DND-41 (cell line): ENCODE measurements at regions not wholly inside any gene's neighbourhood (a gene's known extent, or its start where the extent isn't known, plus 50 kb on each side); places are given as distances from the start of the nearest gene placed in this dataset.

Source experiments
- ATAC-seq: fragments of 200-7000 bp; cut with Tn5 transposase; 3 replicates; pipeline ENCODE4 v1.9.1; 2021; ENCODE audit warnings: low read depth; ENCODE audit not compliant: insufficient read depth
- DNase-seq: peaks from one replicate; pipeline ENCODE4 v3.0.0-alpha.2; 2020
- H2AFZ ChIP-seq: 2 replicates; pipeline ENCODE4 v1.6.0; 2012; ENCODE audit warnings: low read depth, low read length
- H3K27ac ChIP-seq: 2 replicates; pipeline ENCODE4 v1.5.1; 2012; ENCODE audit warnings: low read length, inconsistent platforms
- H3K27me3 ChIP-seq: fragments of 200-600 bp; sonication (generic); 2 replicates; pipeline ENCODE4 v1.6.0; 2012; ENCODE audit warnings: low read length, mild to moderate bottlenecking, inconsistent platforms; ENCODE audit not compliant: insufficient read depth, poor library complexity
- H3K36me3 ChIP-seq: 2 replicates; pipeline ENCODE4 v1.5.1; 2012; ENCODE audit warnings: low read length, inconsistent platforms; ENCODE audit not compliant: insufficient read depth
- H3K4me1 ChIP-seq: 2 replicates; pipeline ENCODE4 v1.5.1; 2012; ENCODE audit warnings: mild to moderate bottlenecking, low read length; ENCODE audit not compliant: insufficient read depth
- H3K4me2 ChIP-seq: 2 replicates; pipeline ENCODE4 v1.6.0; 2012; ENCODE audit warnings: mild to moderate bottlenecking, moderate library complexity, low read length, inconsistent platforms; ENCODE audit not compliant: insufficient read depth
- H3K4me3 ChIP-seq, 2 experiments: fragments of 200-600 bp in 1 of 2; shearing (Covaris generic) in 1 of 2; 2 replicates each; pipeline ENCODE4 v1.5.1; 2012 to 2016; ENCODE audit warnings: inconsistent platforms in 2 of 2, low read length in 2 of 2, mild to moderate bottlenecking in 2 of 2, low read depth in 1 of 2, moderate library complexity in 1 of 2
- H3K79me2 ChIP-seq: 2 replicates; pipeline ENCODE4 v1.6.0; 2012; ENCODE audit warnings: low read length, inconsistent platforms; ENCODE audit not compliant: insufficient read depth
- H3K9ac ChIP-seq: 2 replicates; pipeline ENCODE4 v1.6.0; 2012; ENCODE audit warnings: low read depth, mild to moderate bottlenecking, inconsistent platforms, low read length, moderate library complexity
- H3K9me3 ChIP-seq: 2 replicates; pipeline ENCODE4 v1.5.1; 2012; ENCODE audit warnings: low read length, moderate library complexity, mild to moderate bottlenecking, inconsistent platforms; ENCODE audit not compliant: insufficient read depth, severe bottlenecking
- H4K20me1 ChIP-seq: 2 replicates; pipeline ENCODE4 v1.6.0; 2012; ENCODE audit warnings: low read length; ENCODE audit not compliant: insufficient read depth
- EZH2 ChIP-seq: IDR thresholded peaks from 3 replicates; pipeline ENCODE4 v1.6.1; 2012; ENCODE audit warnings: borderline replicate concordance, low read depth, mild to moderate bottlenecking, moderate library complexity, low read length, inconsistent platforms; ENCODE audit not compliant: severe bottlenecking
- TF ChIP-seq, protein P1 (sequence below): IDR thresholded peaks from 2 replicates; pipeline ENCODE4 v1.5.1; 2012; ENCODE audit warnings: borderline replicate concordance, low read length, moderate library complexity, mild to moderate bottlenecking; ENCODE audit not compliant: poor library complexity, severe bottlenecking; ENCODE audit errors: extremely low read depth

DNA sequence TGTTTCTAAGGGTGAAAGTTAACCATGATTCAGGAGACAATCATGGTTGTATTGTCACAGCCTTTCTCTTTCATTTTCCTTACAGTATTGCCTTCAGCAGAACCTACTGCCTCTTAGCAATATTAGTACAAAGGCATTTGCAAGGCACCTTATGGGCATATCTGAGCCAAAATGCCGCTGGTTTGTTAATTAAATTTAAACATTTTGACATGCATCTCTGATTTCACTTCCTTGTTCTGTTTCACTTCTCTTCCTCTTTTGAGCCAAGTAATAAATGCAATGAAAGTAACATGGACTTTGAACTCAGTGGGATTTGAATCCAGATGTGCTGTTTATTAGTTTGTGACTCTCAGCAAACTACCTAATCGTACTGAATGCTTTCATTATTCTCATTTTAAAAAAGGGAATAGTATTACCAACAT is 467.4 kb upstream of the CITED2 start:
- ATAC-seq (no peak), DNase-seq (no peak)
- Histone ChIP-seq H3K9ac (no peak overlapping the region), H3K27me3 (no peaks in the 10 kb centered on the region), H2AFZ (no peak overlapping the region), H3K36me3 (no peaks in the 10 kb centered on the region), H3K79me2 (no peaks in the 10 kb centered on the region), H3K9me3 (no peaks in the 10 kb centered on the region), H3K27ac (no peak overlapping the region), H4K20me1 (no peaks in the 10 kb centered on the region), H3K4me2 (no peak overlapping the region), H3K4me3 (no peak overlapping the region), H3K4me1 (no peaks in the 10 kb centered on the region)
- TF ChIP-seq, protein P1, sequence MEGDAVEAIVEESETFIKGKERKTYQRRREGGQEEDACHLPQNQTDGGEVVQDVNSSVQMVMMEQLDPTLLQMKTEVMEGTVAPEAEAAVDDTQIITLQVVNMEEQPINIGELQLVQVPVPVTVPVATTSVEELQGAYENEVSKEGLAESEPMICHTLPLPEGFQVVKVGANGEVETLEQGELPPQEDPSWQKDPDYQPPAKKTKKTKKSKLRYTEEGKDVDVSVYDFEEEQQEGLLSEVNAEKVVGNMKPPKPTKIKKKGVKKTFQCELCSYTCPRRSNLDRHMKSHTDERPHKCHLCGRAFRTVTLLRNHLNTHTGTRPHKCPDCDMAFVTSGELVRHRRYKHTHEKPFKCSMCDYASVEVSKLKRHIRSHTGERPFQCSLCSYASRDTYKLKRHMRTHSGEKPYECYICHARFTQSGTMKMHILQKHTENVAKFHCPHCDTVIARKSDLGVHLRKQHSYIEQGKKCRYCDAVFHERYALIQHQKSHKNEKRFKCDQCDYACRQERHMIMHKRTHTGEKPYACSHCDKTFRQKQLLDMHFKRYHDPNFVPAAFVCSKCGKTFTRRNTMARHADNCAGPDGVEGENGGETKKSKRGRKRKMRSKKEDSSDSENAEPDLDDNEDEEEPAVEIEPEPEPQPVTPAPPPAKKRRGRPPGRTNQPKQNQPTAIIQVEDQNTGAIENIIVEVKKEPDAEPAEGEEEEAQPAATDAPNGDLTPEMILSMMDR: no peak
- no peak for TF ChIP-seq EZH2

DNA sequence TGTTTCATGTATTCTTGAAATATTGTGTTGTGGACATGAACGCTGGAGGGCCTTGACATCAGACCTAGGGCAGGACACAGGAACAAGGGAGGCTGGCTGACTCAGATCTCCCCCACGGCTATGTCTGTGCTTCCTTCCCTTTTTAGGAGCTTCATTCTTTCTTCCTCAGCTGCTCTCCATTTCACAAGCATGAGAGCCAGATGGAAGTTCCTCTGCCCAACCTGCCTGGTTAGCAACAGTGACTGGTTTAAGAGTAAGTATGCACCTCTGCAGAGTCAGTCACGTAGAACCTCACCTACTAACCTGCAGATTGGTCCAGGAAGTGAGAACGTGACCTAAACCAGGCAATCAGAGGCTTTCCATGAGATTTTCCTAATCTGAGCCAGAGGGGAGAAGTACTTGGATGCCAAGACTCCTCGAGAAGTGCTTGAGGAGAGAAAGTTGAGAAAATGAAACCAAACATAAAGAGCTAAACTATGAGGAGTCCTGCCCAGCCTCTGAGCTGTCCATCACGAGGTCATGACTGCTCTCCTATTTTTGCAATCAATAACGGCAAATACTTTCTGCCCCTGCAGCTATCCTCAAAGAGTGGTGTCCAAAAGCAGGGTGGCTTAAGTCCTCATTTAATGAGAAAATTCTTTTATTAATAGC is 465.2 kb upstream of the CITED2 start:
- Histone ChIP-seq H3K79me2 (no peaks in the 10 kb centered on the region), H3K9ac (no peak overlapping the region), H3K9me3 (no peaks in the 10 kb centered on the region), H3K36me3 (no peaks in the 10 kb centered on the region), H3K4me1 (no peaks in the 10 kb centered on the region), H3K27ac (no peak overlapping the region), H4K20me1 (no peaks in the 10 kb centered on the region), H3K4me2 (no peak overlapping the region), H3K27me3 (no peaks in the 10 kb centered on the region), H2AFZ (no peak overlapping the region), H3K4me3 (no peak overlapping the region)
- DNase-seq: no peak
- TF ChIP-seq EZH2: no peak
- no peak for ATAC-seq

DNA sequence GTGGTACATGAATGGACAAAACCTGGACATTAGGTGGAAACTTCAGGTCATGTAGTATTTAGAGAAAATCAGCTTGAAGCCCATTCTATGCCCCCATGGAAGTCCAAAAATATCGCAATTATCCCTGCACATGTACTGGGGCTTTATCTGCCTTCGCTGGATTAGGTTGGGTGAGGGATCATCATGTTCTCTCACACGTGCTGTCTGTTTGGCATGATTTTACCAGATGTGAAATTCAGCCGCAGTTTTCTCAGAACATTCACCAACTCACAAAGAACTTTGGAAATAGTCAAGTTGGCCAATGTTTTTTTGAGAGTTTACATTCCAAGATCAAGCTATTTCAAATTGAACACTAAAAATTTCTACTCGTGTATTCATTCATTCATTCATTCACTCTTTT is 459.8 kb upstream of the CITED2 start:
- TF ChIP-seq, protein P1: no peak
- TF ChIP-seq EZH2: no peak
- no peak for ATAC-seq
- no peak overlapping the region for H2AFZ ChIP-seq

DNA sequence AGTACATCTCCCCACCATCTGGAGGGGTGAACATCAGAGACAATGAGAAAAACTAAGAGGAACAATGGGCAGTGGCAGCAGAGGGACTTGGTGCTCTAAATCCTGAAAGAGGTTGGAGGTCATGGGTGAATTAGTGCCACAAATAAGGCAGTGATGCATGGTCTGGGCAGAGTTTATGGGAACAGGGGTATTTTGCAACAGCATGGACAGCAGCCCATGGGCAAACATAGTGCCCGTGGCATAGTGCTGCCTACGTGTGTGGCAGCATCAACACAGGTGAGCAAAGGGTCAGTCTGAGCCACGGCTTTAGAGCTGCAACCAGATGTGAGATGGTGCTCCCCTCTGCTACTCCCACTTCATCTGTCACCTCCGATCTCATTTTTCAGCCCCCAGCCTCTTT is 459.1 kb upstream of the CITED2 start:
- H3K4me1 ChIP-seq: no peaks in the 10 kb centered on the region
- H3K9me3 ChIP-seq: no peaks in the 10 kb centered on the region
- H3K4me2 ChIP-seq: no peak overlapping the region
- ATAC-seq: no peak
- H4K20me1 ChIP-seq: no peaks in the 10 kb centered on the region
- TF ChIP-seq, protein P1: no peak
- TF ChIP-seq EZH2: no peak
- no peak overlapping the region for H3K4me3 ChIP-seq
- no peaks in the 10 kb centered on the region for H3K79me2 ChIP-seq
- no peak overlapping the region for H3K9ac ChIP-seq
- no peak for DNase-seq
- H2AFZ ChIP-seq: no peak overlapping the region
- H3K27ac ChIP-seq: no peak overlapping the region
- no peaks in the 10 kb centered on the region for H3K36me3 ChIP-seq
- no peaks in the 10 kb centered on the region for H3K27me3 ChIP-seq

More for the DNA sequence above, 459.8 kb upstream of the CITED2 start:
- Histone ChIP-seq H3K36me3 (no peaks in the 10 kb centered on the region), H3K79me2 (no peaks in the 10 kb centered on the region), H4K20me1 (no peaks in the 10 kb centered on the region), H3K9me3 (no peaks in the 10 kb centered on the region), H3K9ac (no peak overlapping the region), H3K4me1 (no peaks in the 10 kb centered on the region), H3K4me2 (no peak overlapping the region), H3K27ac (no peak overlapping the region), H3K4me3 (no peak overlapping the region), H3K27me3 (no peaks in the 10 kb centered on the region)
- DNase-seq: no peak
